ENCODE measurements at regions not wholly inside any gene's neighbourhood (a gene's known extent, or its start where the extent isn't known, plus 50 kb on each side); places are given as distances from the start of the nearest gene placed in this dataset.

- Mint-ChIP-seq H3K4me1 (no peaks in the 10 kb centered on the region), H3K27ac (no peak overlapping the region), H3K4me3 (no peak overlapping the region), H3K9me3 (no peaks in the 10 kb centered on the region), H3K27me3 (no peaks in the 10 kb centered on the region), H3K36me3 (ENCODE audit: low read depth) (no peaks in the 10 kb centered on the region)
- ChIA-PET CTCF (interaction anchor here (0.8 kb wide), 1 partner anchor 17 kb away, joined by 3 read pairs; no protein-coding TSS in a partner anchor), POLR2A (no interaction called here)
- no peak for DNase-seq
These were observed 275.4 kb upstream of the TCERG1L start for GRCh38 chr10:131586958-131587357.

GRCh38 chr10:131587976-131588680, 276.6 kb upstream of the TCERG1L start:
- no peaks in the 10 kb centered on the region for H3K27me3 Mint-ChIP-seq
- H3K4me1 Mint-ChIP-seq = no peaks in the 10 kb centered on the region
- DNase-seq = no peak
- ChIA-PET POLR2A (no interaction called here), CTCF (interaction anchor here (0.9 kb wide), 1 partner anchor 71 kb away, joined by 3 read pairs; no protein-coding TSS in a partner anchor)
- H3K9me3 Mint-ChIP-seq = no peaks in the 10 kb centered on the region
- no peak overlapping the region for H3K4me3 Mint-ChIP-seq
- no peak overlapping the region for H3K27ac Mint-ChIP-seq
- no peaks in the 10 kb centered on the region for H3K36me3 Mint-ChIP-seq (ENCODE audit: low read depth)

- Mint-ChIP-seq H3K36me3 (ENCODE audit: low read depth) (no peaks in the 10 kb centered on the region), H3K4me1 (no peaks in the 10 kb centered on the region), H3K27me3 (no peaks in the 10 kb centered on the region), H3K9me3 (no peaks in the 10 kb centered on the region), H3K27ac (no peak overlapping the region), H3K4me3 (no peak overlapping the region)
- no peak for DNase-seq
- ChIA-PET POLR2A (no interaction called here), CTCF (interaction anchor here (0.9 kb wide), 1 partner anchor 72 kb away, joined by 3 read pairs; no protein-coding TSS in a partner anchor)
These were observed 277.2 kb upstream of the TCERG1L start for GRCh38 chr10:131588704-131589220.

- ChIA-PET POLR2A (no interaction called here), CTCF (no interaction called here)
- H3K27ac Mint-ChIP-seq = no peak overlapping the region
- DNase-seq = no peak
- H3K27me3 Mint-ChIP-seq = no peaks in the 10 kb centered on the region
- no peak overlapping the region for H3K4me3 Mint-ChIP-seq
- H3K36me3 Mint-ChIP-seq (ENCODE audit: low read depth) = no peaks in the 10 kb centered on the region
- H3K4me1 Mint-ChIP-seq = no peaks in the 10 kb centered on the region
- H3K9me3 Mint-ChIP-seq = no peaks in the 10 kb centered on the region
These were observed 279.0 kb upstream of the TCERG1L start for GRCh38 chr10:131590567-131590966.

GRCh38 chr10:131591936-131592335, 280.4 kb upstream of the TCERG1L start:
- ChIA-PET POLR2A (no interaction called here), CTCF (interaction anchor here (0.6 kb wide), 2 partner anchors 31 to 781 kb away, joined by 3 read pairs; no protein-coding TSS in a partner anchor)
- Mint-ChIP-seq H3K9me3 (no peaks in the 10 kb centered on the region), H3K4me1 (no peaks in the 10 kb centered on the region), H3K36me3 (ENCODE audit: low read depth) (no peaks in the 10 kb centered on the region), H3K4me3 (no peak overlapping the region), H3K27ac (no peak overlapping the region), H3K27me3 (no peaks in the 10 kb centered on the region)
- no peak for DNase-seq

- CTCF ChIA-PET = no interaction called here
- no peaks in the 10 kb centered on the region for H3K27me3 Mint-ChIP-seq
These were observed 291.6 kb upstream of the PPP2R2D start for GRCh38 chr10:131609176-131609575.

GRCh38 chr10:131615150-131615549, 285.7 kb upstream of the PPP2R2D start:
- Mint-ChIP-seq H3K9me3 (no peaks in the 10 kb centered on the region), H3K27ac (no peak overlapping the region), H3K36me3 (ENCODE audit: low read depth) (no peaks in the 10 kb centered on the region), H3K4me1 (no peaks in the 10 kb centered on the region), H3K4me3 (no peak overlapping the region), H3K27me3 (no peaks in the 10 kb centered on the region)
- POLR2A ChIA-PET = no interaction called here
- CTCF ChIA-PET = interaction anchor here (0.5 to 0.7 kb wide), 2 partner anchors 51 to 138 kb away, joined by 3 read pairs; no protein-coding TSS in a partner anchor
- no peak for DNase-seq

More at GRCh38 chr10:131609176-131609575, 291.6 kb upstream of the PPP2R2D start:
- no peak overlapping the region for H3K27ac Mint-ChIP-seq
- POLR2A ChIA-PET = no interaction called here
- H3K4me3 Mint-ChIP-seq = no peak overlapping the region
- H3K9me3 Mint-ChIP-seq = peaks cover 10% of the 10 kb centered on the region
- H3K36me3 Mint-ChIP-seq (ENCODE audit: low read depth) = no peaks in the 10 kb centered on the region
- no peak for DNase-seq
- no peaks in the 10 kb centered on the region for H3K4me1 Mint-ChIP-seq

- no peak overlapping the region for H3K4me3 Mint-ChIP-seq
- H3K4me1 Mint-ChIP-seq = no peaks in the 10 kb centered on the region
- ChIA-PET CTCF (no interaction called here), POLR2A (no interaction called here)
- H3K9me3 Mint-ChIP-seq = no peaks in the 10 kb centered on the region
- no peaks in the 10 kb centered on the region for H3K27me3 Mint-ChIP-seq
- H3K36me3 Mint-ChIP-seq (ENCODE audit: low read depth) = no peaks in the 10 kb centered on the region
- no peak overlapping the region for H3K27ac Mint-ChIP-seq
- no peak for DNase-seq
These were observed 284.8 kb upstream of the PPP2R2D start for GRCh38 chr10:131616040-131616439.

- no peak for DNase-seq
- Mint-ChIP-seq H3K9me3 (no peaks in the 10 kb centered on the region), H3K27me3 (no peaks in the 10 kb centered on the region), H3K4me1 (no peaks in the 10 kb centered on the region), H3K4me3 (no peak overlapping the region), H3K36me3 (ENCODE audit: low read depth) (no peaks in the 10 kb centered on the region), H3K27ac (no peak overlapping the region)
- POLR2A ChIA-PET = no interaction called here
- CTCF ChIA-PET = no interaction called here
These were observed 283.5 kb upstream of the PPP2R2D start for GRCh38 chr10:131617113-131617858.

GRCh38 chr10:131618587-131619267, 282.1 kb upstream of the PPP2R2D start:
- Mint-ChIP-seq H3K4me3 (no peak overlapping the region), H3K4me1 (no peaks in the 10 kb centered on the region), H3K27me3 (no peaks in the 10 kb centered on the region), H3K36me3 (ENCODE audit: low read depth) (no peaks in the 10 kb centered on the region), H3K27ac (no peak overlapping the region), H3K9me3 (no peaks in the 10 kb centered on the region)
- DNase-seq = no peak
- ChIA-PET CTCF (no interaction called here), POLR2A (no interaction called here)

- no peak for DNase-seq
- ChIA-PET POLR2A (no interaction called here), CTCF (no interaction called here)
- H3K36me3 Mint-ChIP-seq (ENCODE audit: low read depth) = no peaks in the 10 kb centered on the region
- no peaks in the 10 kb centered on the region for H3K27me3 Mint-ChIP-seq
- no peak overlapping the region for H3K4me3 Mint-ChIP-seq
- no peaks in the 10 kb centered on the region for H3K9me3 Mint-ChIP-seq
- H3K27ac Mint-ChIP-seq = no peak overlapping the region
- no peaks in the 10 kb centered on the region for H3K4me1 Mint-ChIP-seq
These were observed 280.5 kb upstream of the PPP2R2D start for GRCh38 chr10:131620314-131620713.

GRCh38 chr10:131620904-131621303, 279.9 kb upstream of the PPP2R2D start:
- H3K4me1 Mint-ChIP-seq = no peaks in the 10 kb centered on the region
- POLR2A ChIA-PET = no interaction called here
- H3K9me3 Mint-ChIP-seq = no peaks in the 10 kb centered on the region
- no peak overlapping the region for H3K4me3 Mint-ChIP-seq
- H3K36me3 Mint-ChIP-seq (ENCODE audit: low read depth) = no peaks in the 10 kb centered on the region
- H3K27ac Mint-ChIP-seq = no peak overlapping the region
- DNase-seq = no peak
- no peaks in the 10 kb centered on the region for H3K27me3 Mint-ChIP-seq
- CTCF ChIA-PET = no interaction called here
